ENCODE measurements at regions not wholly inside any gene's neighbourhood (a gene's known extent, or its start where the extent isn't known, plus 50 kb on each side); places are given as distances from the start of the nearest gene placed in this dataset.

GRCh38 chr2:234834228-234834923 is 117.4 kb upstream of the SH3BP4 start:
- no peak for DNase-seq

DNA sequence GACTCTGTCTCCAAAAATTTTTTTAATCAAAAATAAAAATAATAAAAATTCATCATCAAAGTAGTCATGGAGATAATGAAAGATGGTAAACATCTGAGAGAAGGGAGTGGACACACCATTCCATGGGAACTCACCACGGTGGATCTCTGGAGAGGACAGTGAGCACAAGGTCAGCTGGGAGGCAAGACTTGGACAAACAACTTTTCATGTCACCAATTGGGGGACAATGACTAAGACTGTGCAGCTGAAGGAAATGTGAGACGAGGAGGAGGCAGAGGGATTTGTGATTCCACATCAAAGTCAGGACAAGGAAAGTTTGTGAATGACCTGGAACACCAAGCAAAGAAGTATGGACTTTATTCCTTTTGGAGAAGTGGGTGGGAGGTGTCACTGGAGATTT is 121.0 kb upstream of the SH3BP4 start:
- no peak for DNase-seq

GRCh38 chr2:234829074-234829455 is 122.8 kb upstream of the SH3BP4 start:
- no peak for DNase-seq

DNA sequence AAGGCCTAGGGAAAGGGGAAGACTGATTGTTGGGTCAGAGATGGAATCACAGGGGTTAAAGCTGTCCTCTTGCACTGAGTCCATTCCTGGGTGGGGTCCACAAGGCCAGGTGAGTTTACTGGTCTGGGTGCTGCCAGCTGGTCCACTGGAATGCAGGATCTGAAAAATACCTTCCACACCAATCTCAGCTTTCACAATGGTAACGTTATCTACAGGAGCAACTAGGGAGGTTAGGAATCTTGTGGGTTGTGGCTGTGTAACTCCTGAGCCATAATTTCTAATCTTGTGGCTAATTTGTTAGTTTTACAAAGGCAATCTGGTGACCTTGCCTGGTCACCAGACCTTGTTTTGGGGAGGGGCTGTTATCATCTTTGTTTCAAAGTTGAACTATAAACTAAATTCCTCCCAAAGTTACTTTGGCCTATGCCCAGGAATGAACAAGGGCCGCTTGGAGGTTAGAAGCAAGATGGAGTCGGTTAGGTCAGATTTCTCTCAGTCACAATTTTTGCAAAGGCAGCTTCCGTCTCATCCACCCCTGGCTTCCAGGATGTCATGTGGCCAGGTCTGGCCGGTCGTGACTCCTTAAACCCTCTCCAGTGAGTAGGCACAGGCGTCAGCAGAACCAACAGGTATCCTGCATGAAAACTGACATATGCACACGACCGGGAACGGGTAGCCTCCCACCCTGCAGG is 123.3 kb upstream of the SH3BP4 start:
- DNase-seq: no peak

DNA sequence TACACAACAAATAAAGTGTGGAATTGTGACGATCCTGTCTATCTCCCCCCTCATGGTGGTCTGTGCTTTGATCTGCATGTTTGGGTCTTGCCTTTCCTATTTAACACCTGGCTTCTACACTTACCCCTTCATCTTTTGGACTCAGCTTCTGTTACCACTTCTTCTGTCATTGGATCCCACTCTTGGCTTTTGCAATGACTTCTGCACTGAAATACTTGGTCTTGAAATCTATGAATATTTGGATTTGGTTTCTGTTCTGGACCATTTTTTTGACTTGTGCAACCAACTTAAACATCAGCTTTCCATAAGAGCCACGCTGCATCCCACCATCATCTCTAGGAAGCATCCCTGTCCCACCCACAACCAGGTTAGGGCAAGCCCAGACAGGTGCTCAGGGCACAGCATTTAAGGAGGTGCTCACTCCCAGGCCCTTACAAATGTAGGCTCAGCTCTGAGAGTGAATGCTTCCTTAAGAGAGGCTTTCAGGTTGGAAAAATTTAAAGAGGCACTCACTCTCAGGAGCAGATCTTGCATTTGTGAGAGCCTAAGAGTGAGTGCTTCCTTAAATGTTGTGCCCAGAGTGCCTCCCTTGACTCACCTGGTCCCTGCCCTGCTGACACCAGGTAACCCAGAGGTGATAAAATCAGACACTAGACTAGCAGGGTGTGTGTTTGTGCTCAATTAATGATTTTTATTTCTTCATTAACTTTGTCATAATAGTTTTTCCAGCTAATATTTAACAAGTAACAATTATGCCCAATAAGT is 124.5 kb upstream of the SH3BP4 start:
- DNase-seq: no peak

DNA sequence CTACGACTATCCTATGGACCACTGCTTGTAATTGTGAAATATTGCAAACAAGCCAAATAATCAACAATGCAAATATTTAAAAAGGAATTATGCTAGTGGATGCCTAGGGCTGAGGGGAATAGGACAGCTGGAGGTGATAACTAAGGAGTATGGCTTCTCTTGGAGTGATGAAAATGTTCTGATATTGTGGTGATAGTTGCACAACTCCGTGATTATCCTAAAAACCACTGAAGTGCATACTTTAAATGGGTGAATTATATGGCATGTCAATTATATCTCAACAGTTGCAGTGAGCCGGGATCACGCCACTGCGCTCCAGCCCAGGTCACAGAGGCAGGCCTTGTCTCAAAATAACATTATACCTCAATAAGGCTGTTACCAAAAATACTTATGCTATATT is 125.1 kb upstream of the SH3BP4 start:
- DNase-seq: no peak

DNA sequence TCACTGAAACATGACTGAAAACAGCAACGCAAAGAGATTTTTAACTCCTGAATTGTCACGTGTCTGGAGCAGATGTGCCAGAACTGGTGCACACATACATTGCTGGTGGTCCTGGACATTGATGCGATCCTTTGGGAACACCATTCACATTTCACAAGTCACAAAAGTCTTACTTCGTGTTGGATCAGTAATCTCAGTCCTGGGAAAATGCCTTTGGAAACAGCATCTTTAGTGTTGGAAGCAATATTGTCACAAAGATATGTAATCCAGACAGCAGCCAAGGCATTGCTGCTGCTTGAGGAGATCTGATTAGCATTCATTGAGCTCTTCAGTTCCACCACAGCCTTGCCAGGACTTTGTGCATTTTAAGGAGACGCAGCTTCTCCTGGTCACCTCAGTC is 126.2 kb upstream of the SH3BP4 start:
- DNase-seq: no peak

- DNase-seq: no peak
Observed at GRCh38 chr2:234823877-234824376, 127.9 kb upstream of the SH3BP4 start.

GRCh38 chr2:234823196-234823876 is 128.5 kb upstream of the SH3BP4 start:
- DNase-seq: no peak

- DNase-seq: no peak
Observed at GRCh38 chr2:234821946-234822475, 129.8 kb upstream of the SH3BP4 start.

DNA sequence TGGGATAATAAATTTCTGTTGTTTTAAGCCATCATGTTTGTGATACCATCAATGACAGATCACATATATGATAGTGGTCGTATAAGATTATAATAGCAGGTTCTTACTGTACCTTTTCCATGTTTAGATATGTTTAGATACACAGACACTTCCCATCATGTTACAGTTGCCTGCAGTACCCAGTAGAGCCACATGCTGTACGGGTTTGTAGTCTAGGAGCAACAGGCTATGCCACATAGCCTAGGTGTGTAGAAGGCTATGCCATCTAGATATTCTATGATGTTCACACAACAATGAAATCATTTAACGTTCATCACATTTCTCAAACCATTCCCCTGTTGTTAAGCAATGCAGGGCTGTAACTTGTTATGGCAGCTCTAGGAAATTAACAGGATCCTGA is 132.9 kb upstream of the SH3BP4 start:
- no peak for DNase-seq

DNA sequence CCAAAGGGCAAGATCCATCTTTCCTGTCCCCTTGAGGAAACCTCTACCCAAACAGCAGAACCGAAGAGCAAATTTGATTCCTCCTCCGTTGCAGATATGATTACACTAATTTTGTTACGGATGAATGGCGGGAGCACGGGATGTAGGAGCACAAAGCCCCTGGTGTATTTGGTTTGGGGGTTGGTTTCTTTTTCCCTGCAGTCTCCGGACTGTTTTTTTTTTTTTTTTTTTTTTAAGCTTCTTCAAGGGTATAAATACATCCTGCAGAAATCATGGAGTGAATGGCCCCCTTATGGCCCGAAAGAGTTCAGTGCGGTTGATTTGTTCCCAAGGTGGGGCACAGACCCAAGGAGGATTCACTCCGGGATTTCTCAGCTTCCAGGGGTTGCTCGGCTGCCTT is 135.3 kb upstream of the SH3BP4 start:
- no peak for DNase-seq

DNA sequence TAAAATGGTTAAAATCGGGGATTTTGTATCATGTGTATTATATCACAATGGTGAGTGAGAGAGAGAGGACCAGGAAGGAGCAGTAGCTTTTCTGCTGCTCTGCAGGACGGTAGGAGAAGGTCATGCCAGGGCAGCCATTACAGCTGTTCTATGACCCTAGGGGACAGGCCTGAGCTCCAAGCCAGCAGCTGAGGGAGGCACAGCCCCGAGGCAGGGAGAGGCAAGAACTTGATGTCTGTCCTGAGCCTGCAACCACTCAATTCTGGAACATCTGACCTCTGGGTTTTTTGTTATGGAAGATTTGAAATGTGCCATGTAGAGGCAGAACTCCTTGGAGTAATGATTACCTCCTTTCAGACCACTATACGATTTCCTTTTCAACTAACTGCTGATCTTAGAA is 135.8 kb upstream of the SH3BP4 start:
- DNase-seq: no peak

DNA sequence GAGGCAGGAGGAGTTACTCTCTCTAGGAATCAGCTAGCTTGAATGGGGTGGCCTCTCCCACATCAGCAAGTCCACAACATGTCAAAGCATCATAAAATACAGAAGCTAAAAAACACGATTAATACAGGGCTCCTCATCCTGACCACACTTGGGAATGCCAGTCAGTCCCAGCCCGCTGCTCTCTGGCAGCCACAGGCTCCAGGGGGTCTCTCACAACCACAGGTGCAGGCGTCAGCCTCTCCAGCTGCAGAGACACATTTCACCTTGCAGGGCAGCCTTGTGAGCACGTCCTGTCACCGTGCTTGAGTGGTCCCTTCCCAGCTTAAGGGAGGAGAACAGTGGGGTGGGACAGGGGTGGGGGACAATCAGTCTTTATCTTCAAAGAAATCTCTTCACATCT is 137.4 kb upstream of the SH3BP4 start:
- no peak for DNase-seq

GRCh38 chr2:234812851-234813250 is 139.0 kb upstream of the SH3BP4 start:
- DNase-seq: no peak

DNA sequence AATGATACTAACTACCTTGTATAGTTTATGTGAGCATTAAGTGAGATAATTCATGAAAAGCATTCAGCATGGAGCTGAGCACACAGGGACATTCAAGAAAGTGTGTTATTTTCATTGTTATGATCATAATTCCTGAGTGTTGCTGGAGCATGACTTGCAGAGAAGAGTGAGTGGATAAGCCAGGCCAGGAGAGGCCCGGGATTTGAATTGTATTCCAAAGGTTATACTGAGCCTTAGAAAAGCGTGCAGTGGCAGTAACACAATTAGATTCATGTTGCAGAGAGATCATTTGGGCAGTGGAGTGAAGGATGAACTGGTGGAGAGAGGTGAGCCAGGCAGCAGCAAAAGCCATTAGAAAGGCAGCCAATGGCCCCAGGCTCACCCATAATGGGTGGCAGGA is 142.9 kb upstream of the SH3BP4 start:
- no peak for DNase-seq

DNA sequence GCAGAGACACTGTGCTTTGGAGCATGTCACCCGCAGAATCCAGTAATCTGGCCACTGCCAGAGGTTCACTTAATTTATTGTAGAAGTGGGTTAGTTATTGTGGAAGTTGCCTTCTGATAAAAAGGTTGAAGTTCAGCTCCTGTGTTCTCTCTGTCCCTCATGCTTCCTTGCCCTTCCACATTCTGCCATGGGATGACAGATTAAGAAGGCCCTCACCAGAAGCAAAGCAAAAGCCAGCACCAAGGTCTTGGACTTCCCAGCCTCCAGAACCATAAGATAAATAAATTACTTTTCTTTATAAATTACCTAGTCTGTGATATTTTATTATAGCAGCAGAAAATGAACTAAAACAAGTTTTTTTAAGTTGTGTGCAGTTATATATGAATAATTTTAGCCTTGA is 145.0 kb upstream of the SH3BP4 start:
- no peak for DNase-seq

- no peak for DNase-seq
Observed at GRCh38 chr2:234805836-234806235, 146.0 kb upstream of the SH3BP4 start.

GRCh38 chr2:234804704-234805103 is 147.1 kb upstream of the SH3BP4 start:
- no peak for DNase-seq

- DNase-seq: no peak
Observed at GRCh38 chr2:234802845-234803171, 149.0 kb upstream of the SH3BP4 start.

DNA sequence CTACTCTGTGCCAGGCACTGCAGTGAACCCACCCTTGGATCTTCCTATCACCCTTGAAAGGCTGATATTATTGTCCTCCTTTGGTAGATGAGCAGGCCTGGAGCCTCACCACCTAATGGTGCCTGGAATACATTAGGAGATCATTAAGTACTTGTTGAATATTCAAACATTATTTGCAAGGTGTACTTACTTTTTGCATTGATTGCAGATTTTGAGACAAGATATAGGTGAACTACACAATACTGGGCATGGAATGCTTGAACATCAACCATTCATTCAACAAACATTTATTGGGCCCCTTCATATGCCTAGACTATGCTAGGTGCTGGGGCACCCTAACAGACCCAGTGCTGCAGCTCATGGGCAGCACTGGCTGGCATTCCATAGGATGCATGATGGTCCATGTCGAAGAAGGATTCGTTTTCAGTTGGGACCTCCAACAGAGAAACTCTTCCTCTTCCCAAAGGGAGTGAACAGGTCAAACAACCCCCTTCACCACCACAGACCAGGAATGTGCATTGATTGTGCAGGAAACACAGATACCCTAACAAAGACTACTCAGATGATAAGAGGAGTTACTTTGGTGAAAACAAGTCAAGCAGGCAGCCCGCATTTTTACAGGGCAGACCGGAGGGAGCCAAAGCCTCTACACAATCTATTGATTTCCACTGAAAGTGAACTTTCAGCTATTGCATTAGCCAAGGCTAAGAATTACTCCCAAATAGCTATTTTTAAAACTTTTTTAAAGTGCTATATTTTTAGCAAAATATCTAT is 149.6 kb upstream of the SH3BP4 start:
- no peak for DNase-seq

DNA sequence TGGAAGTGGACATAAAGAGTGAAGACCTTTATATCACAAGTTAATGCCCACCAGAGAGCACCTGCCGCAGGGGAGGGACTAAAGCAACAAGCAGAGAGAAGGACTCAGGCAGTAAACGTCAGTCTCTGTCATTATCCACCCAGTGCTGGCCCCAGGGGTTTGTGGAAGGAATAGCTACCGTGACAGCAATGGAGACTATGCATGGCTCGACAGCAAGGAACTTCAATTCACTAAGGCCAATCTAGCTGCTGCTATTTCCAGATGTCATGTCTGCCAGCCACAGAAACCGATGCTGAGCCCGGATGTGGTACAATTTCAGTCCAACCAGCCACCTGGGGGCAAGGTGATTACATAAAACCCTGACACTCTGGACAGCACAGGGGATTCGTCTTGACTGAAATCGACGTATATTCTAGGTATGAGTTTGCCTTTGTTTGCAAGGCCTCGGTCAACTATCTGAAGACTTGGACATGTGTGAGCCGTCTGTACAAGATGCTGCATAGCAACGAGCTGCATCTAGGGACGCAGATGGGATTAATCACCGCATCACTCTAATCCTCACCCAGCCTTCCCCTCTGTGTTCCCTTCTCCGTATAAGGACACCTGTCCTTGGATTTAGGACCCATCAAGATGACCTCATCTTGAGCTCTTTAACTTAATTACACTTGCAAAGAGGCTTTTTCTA is 154.1 kb upstream of the SH3BP4 start:
- no peak for DNase-seq
